WERI-Rb-1 (cell line): ENCODE measurements at regions not wholly inside any gene's neighbourhood (a gene's known extent, or its start where the extent isn't known, plus 50 kb on each side); places are given as distances from the start of the nearest gene placed in this dataset.

Experiments used
- DNase-seq: peaks from one replicate; pipeline ENCODE4 v3.0.0-alpha.2; 2020
- H3K27ac ChIP-seq: fragments of 250-450 bp; sonication (Bioruptor Pico); 2 replicates; pipeline ENCODE4 v1.5.1; 2020; ENCODE audit warnings: mild to moderate bottlenecking, moderate library complexity
- H3K27me3 ChIP-seq: fragments of 250-450 bp; sonication (Bioruptor Pico); 2 replicates; pipeline ENCODE4 v1.5.1; 2021; ENCODE audit warnings: mild to moderate bottlenecking, low read depth, moderate library complexity; ENCODE audit not compliant: insufficient read depth, severe bottlenecking
- H3K36me3 ChIP-seq: fragments of 250-450 bp; sonication (Bioruptor Pico); 2 replicates; pipeline ENCODE4 v1.5.1; 2020; ENCODE audit warnings: mild to moderate bottlenecking, moderate library complexity
- H3K4me3 ChIP-seq: 2 replicates; pipeline ENCODE4 v1.5.1; 2011; ENCODE audit warnings: low read depth, mild to moderate bottlenecking, control low read depth, low read length
- H3K9me3 ChIP-seq: fragments of 250-450 bp; sonication (Bioruptor Pico); 2 replicates; pipeline ENCODE4 v1.5.1; 2021; ENCODE audit warnings: mild to moderate bottlenecking, moderate library complexity; ENCODE audit not compliant: severe bottlenecking
- CTCF ChIP-seq: IDR thresholded peaks from 2 replicates; pipeline ENCODE4 v1.5.1; 2011; ENCODE audit warnings: low read depth, mild to moderate bottlenecking, control low read depth, inconsistent platforms, low read length

- no peak overlapping the region for H3K4me3 ChIP-seq
- H3K27ac ChIP-seq, result no peak overlapping the region
- TF ChIP-seq CTCF, result no peak
- H3K36me3 ChIP-seq, result no peaks in the 10 kb centered on the region
- peaks cover 4% of the 10 kb centered on the region for H3K9me3 ChIP-seq
- no peak for DNase-seq
- H3K27me3 ChIP-seq, result no peaks in the 10 kb centered on the region
Observed at GRCh38 chr10:76667408-76668370, 969.9 kb downstream of the KCNMA1 start.

- DNase-seq, result no peak
- no peaks in the 10 kb centered on the region for H3K9me3 ChIP-seq
- no peak for TF ChIP-seq CTCF
- no peaks in the 10 kb centered on the region for H3K36me3 ChIP-seq
- no peaks in the 10 kb centered on the region for H3K27me3 ChIP-seq
- H3K4me3 ChIP-seq, result no peak overlapping the region
- no peak overlapping the region for H3K27ac ChIP-seq
Observed at GRCh38 chr10:76666891-76667290, 970.7 kb downstream of the KCNMA1 start.

GRCh38 chr10:76665029-76665428 lies 972.6 kb downstream of the KCNMA1 start:
- no peak for DNase-seq
- Histone ChIP-seq H3K36me3 (no peaks in the 10 kb centered on the region), H3K9me3 (no peaks in the 10 kb centered on the region), H3K27ac (no peak overlapping the region), H3K4me3 (no peak overlapping the region), H3K27me3 (no peaks in the 10 kb centered on the region)
- TF ChIP-seq CTCF, result no peak

- H3K27me3 ChIP-seq, result no peaks in the 10 kb centered on the region
- no peak for TF ChIP-seq CTCF
- no peak for DNase-seq
- H3K27ac ChIP-seq, result no peak overlapping the region
- H3K4me3 ChIP-seq, result no peak overlapping the region
- no peaks in the 10 kb centered on the region for H3K9me3 ChIP-seq
- H3K36me3 ChIP-seq, result no peaks in the 10 kb centered on the region
Observed at GRCh38 chr10:76657337-76658012, 980.1 kb downstream of the KCNMA1 start.

GRCh38 chr10:76651154-76651553 lies 986.5 kb downstream of the KCNMA1 start:
- no peak overlapping the region for H3K27ac ChIP-seq
- DNase-seq, result no peak
- H3K9me3 ChIP-seq, result no peaks in the 10 kb centered on the region
- no peak for TF ChIP-seq CTCF
- H3K4me3 ChIP-seq, result no peak overlapping the region
- H3K36me3 ChIP-seq, result no peaks in the 10 kb centered on the region
- H3K27me3 ChIP-seq, result no peaks in the 10 kb centered on the region
